DMS53 (cell line): ENCODE measurements at regions not wholly inside any gene's neighbourhood (a gene's known extent, or its start where the extent isn't known, plus 50 kb on each side); places are given as distances from the start of the nearest gene placed in this dataset.
A peak's percentile ranks its signal among the peaks of the same experiment; 100 is the strongest.

Source experiments
- DNase-seq: peaks from one replicate; lab custom pipeline; 2025; lab: John Stamatoyannopoulos, UW

GRCh38 chr4:43243433-43244116 lies 351.1 kb downstream of the GRXCR1 start:
- DNase-seq, result no peak

GRCh38 chr4:43244688-43245382 lies 352.3 kb downstream of the GRXCR1 start:
- no peak for DNase-seq

- no peak for DNase-seq
Measured at GRCh38 chr4:43251841-43252240, 359.3 kb downstream of the GRXCR1 start.

GRCh38 chr4:43253541-43253940 lies 361.0 kb downstream of the GRXCR1 start:
- no peak for DNase-seq

GRCh38 chr4:43264730-43265129 lies 372.2 kb downstream of the GRXCR1 start:
- no peak for DNase-seq

GRCh38 chr4:43271946-43272345 lies 379.4 kb downstream of the GRXCR1 start:
- no peak for DNase-seq

GRCh38 chr4:43274376-43274775 lies 381.9 kb downstream of the GRXCR1 start:
- no peak for DNase-seq

- DNase-seq, result peak; percentile 19
Measured at GRCh38 chr4:43275779-43276178, 383.3 kb downstream of the GRXCR1 start.

- DNase-seq, result no peak
Measured at GRCh38 chr4:43276321-43276720, 383.8 kb downstream of the GRXCR1 start.

- DNase-seq, result no peak
Measured at GRCh38 chr4:43277003-43277402, 384.5 kb downstream of the GRXCR1 start.

- DNase-seq, result no peak
Measured at GRCh38 chr4:43282534-43282933, 390.0 kb downstream of the GRXCR1 start.

GRCh38 chr4:43286137-43286536 lies 393.6 kb downstream of the GRXCR1 start:
- no peak for DNase-seq

- DNase-seq, result no peak
Measured at GRCh38 chr4:43296946-43297528, 404.5 kb downstream of the GRXCR1 start.

- no peak for DNase-seq
Measured at GRCh38 chr4:43316813-43317212, 424.3 kb downstream of the GRXCR1 start.

- DNase-seq, result no peak
Measured at GRCh38 chr4:43325220-43325967, 432.9 kb downstream of the GRXCR1 start.

GRCh38 chr4:43330288-43330687 lies 437.8 kb downstream of the GRXCR1 start:
- no peak for DNase-seq

- DNase-seq, result no peak
Measured at GRCh38 chr4:43331226-43332051, 438.9 kb downstream of the GRXCR1 start.

GRCh38 chr4:43332052-43332425 lies 439.5 kb downstream of the GRXCR1 start:
- DNase-seq, result no peak

- DNase-seq, result no peak
Measured at GRCh38 chr4:43337707-43338106, 445.2 kb downstream of the GRXCR1 start.

GRCh38 chr4:43339435-43339834 lies 446.9 kb downstream of the GRXCR1 start:
- DNase-seq, result no peak

GRCh38 chr4:43341741-43342140 lies 449.2 kb downstream of the GRXCR1 start:
- DNase-seq, result no peak

GRCh38 chr4:43343298-43343697 lies 450.8 kb downstream of the GRXCR1 start:
- no peak for DNase-seq
